Cardiac muscle cell (in vitro differentiated cells and primary cell): ENCODE measurements at regions not wholly inside any gene's neighbourhood (a gene's known extent, or its start where the extent isn't known, plus 50 kb on each side); places are given as distances from the start of the nearest gene placed in this dataset.
A peak's percentile ranks its signal among the peaks of the same experiment; 100 is the strongest.

Source experiments
- DNase-seq, 2 donors: peaks; one replicate each; pipeline versions ENCODE4 v3.0.0 to v3.0.0-alpha.2; 2010 to 2017; ENCODE audit warnings: low read depth in 1 of 2, low spot score in 1 of 2
- H3K27ac ChIP-seq: fragments of 200-600 bp; sonication (generic); 2 replicates; pipeline ENCODE4 v1.5.1; 2016
- H3K27me3 ChIP-seq: fragments of 200-600 bp; sonication (generic); 2 replicates; pipeline ENCODE4 v1.6.0; 2016; ENCODE audit warnings: control low read depth
- H3K36me3 ChIP-seq: fragments of 200-600 bp; sonication (generic); 2 replicates; pipeline ENCODE4 v1.5.1; 2016; ENCODE audit warnings: control low read depth
- H3K4me1 ChIP-seq: fragments of 200-600 bp; sonication (generic); 2 replicates; pipeline ENCODE4 v1.8.1; 2017; ENCODE audit warnings: low read depth, mild to moderate bottlenecking, mixed run types
- H3K4me3 ChIP-seq: fragments of 200-600 bp; sonication (generic); 2 replicates; pipeline ENCODE4 v1.5.1; 2016; ENCODE audit warnings: mild to moderate bottlenecking
- H3K9me3 ChIP-seq: fragments of 200-600 bp; sonication (generic); 2 replicates; pipeline ENCODE4 v1.5.1; 2017; ENCODE audit warnings: low read depth, mild to moderate bottlenecking, control low read depth
- TF ChIP-seq, protein P1 (sequence below): IDR thresholded peaks from 2 replicates; pipeline ENCODE4 v1.5.1; 2012; ENCODE audit warnings: low read depth, mild to moderate bottlenecking, low read length

DNA sequence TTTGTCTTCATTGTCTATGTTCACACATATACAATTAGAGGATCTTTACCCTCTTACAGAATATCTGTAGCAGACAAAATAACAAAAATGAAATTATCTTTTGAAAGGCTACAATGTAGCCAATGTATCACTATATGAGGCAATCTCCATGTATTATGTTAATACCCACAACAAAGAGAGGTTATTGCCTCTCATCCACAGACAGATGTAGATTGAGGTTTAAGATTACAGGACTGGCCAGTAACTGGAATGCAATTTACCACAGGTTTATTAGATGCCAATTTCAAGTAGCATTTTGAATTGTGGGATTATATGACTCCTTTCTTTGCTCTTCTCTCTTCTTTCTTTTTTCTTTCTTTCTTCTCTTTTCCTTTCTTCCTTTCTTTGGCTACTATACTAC is 242.6 kb downstream of the ANKRD50 start:
- Histone ChIP-seq H3K27me3 (no peaks in the 10 kb centered on the region), H3K36me3 (no peaks in the 10 kb centered on the region), H3K27ac (no peak overlapping the region), H3K4me3 (no peak overlapping the region), H3K4me1 (no peaks in the 10 kb centered on the region), H3K9me3 (no peaks in the 10 kb centered on the region)
- TF ChIP-seq, protein P1, sequence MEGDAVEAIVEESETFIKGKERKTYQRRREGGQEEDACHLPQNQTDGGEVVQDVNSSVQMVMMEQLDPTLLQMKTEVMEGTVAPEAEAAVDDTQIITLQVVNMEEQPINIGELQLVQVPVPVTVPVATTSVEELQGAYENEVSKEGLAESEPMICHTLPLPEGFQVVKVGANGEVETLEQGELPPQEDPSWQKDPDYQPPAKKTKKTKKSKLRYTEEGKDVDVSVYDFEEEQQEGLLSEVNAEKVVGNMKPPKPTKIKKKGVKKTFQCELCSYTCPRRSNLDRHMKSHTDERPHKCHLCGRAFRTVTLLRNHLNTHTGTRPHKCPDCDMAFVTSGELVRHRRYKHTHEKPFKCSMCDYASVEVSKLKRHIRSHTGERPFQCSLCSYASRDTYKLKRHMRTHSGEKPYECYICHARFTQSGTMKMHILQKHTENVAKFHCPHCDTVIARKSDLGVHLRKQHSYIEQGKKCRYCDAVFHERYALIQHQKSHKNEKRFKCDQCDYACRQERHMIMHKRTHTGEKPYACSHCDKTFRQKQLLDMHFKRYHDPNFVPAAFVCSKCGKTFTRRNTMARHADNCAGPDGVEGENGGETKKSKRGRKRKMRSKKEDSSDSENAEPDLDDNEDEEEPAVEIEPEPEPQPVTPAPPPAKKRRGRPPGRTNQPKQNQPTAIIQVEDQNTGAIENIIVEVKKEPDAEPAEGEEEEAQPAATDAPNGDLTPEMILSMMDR, result no peak
- no peak for DNase-seq

DNA sequence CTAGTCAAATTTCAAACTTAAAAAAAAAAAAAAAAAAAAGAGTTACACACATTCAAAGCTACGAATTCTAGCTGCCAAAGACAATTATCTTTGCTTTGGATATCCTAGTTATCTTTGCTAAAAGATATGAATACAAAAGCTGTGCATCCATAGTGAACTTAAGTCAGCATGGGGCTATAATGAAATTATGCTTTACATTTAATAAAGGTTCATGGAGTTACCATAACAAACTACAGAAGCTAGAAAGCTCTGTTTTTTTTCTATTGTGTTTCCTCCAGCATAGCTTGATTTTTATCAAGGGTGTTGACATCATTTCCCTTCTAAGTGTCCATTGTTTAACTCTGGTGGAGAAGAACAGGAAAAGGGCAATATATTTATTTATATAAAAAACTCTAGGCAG is 234.1 kb downstream of the ANKRD50 start:
- Histone ChIP-seq H3K36me3 (no peaks in the 10 kb centered on the region), H3K9me3 (no peaks in the 10 kb centered on the region), H3K27ac (no peak overlapping the region), H3K4me1 (peaks cover 3% of the 10 kb centered on the region), H3K27me3 (no peaks in the 10 kb centered on the region), H3K4me3 (no peak overlapping the region)
- peak in 1 of 2 donors; percentile 53 for DNase-seq
- TF ChIP-seq, protein P1, result no peak

DNA sequence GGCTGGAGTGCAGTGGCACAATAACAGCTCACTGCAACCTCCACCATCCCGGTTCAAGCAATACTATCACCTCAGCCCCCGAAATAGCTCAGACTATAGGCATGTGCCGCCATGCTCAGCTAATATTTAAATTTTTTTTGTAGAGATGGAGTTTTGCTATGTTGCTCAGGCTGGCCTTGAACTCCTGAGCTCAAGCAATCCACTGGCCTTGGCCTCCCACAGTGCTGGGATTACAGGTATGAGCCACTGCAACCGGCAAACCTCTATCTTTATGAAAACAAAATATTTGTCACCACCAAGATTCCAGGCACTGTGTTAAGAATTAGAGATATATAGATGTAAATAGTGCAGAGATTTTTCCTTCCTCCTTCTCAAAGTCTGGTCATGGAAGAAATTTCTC is 232.5 kb downstream of the ANKRD50 start:
- H3K4me1 ChIP-seq, result peaks cover 4% of the 10 kb centered on the region
- no peaks in the 10 kb centered on the region for H3K27me3 ChIP-seq
- H3K36me3 ChIP-seq, result no peaks in the 10 kb centered on the region
- TF ChIP-seq, protein P1, result no peak
- H3K9me3 ChIP-seq, result no peaks in the 10 kb centered on the region
- no peak overlapping the region for H3K27ac ChIP-seq
- H3K4me3 ChIP-seq, result no peak overlapping the region
- DNase-seq, result no peak

- TF ChIP-seq, protein P1, result no peak
- H3K4me3 ChIP-seq, result no peak overlapping the region
- H3K4me1 ChIP-seq, result peaks cover 4% of the 10 kb centered on the region
Observed at GRCh38 chr4:124481123-124481522, 231.4 kb downstream of the ANKRD50 start.

DNA sequence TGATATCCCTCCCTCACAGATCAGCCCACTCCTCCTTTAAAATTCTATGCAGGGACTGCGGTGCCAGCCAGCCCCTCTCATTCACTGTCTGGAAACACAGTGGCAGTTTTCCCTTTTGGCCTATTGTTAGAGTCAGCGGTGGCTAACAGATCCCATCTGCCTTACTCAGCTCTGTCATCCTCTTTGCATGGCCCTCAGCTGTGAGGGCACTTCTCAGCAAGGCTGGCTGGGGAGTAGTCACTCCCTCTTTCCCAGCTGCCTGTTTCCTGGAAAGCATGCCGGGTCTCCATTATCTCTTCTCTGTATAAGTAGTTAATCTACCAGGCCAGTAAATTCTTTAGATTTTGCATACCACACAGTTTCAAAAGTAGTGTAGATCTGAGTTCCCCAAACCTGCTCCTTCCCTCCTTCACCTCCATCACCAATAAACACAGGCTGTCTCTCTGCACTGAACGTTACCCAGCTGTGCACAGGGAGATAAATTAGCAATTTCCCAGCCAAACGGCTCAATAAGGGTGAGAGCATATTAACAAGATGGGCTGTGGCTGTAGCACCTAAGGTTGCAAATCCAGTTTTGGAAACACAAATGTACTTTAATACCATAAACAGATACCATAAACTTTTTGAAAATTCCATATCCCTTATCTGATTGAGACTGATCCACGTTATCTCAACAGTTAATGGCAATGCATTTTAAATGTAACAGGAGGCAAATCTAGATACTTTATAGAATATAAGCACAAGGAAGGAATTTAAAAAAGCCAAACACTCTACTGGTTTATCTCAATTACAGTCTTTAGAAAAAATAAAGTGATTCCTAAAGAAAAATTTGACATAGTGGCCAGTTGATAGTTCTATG is 229.3 kb downstream of the ANKRD50 start:
- peaks cover 4% of the 10 kb centered on the region for H3K4me1 ChIP-seq
- H3K27ac ChIP-seq, result peak overlapping the region; percentile 78
- no peaks in the 10 kb centered on the region for H3K36me3 ChIP-seq
- DNase-seq, result peak; percentile 64 to 76
- TF ChIP-seq, protein P1, result no peak
- no peaks in the 10 kb centered on the region for H3K27me3 ChIP-seq
- H3K4me3 ChIP-seq, result no peak overlapping the region
- no peaks in the 10 kb centered on the region for H3K9me3 ChIP-seq

More at GRCh38 chr4:124481123-124481522, 231.4 kb downstream of the ANKRD50 start:
- no peaks in the 10 kb centered on the region for H3K36me3 ChIP-seq
- H3K27me3 ChIP-seq, result no peaks in the 10 kb centered on the region
- DNase-seq, result no peak
- no peaks in the 10 kb centered on the region for H3K9me3 ChIP-seq
- H3K27ac ChIP-seq, result no peak overlapping the region
